MM.1S (cell line): ENCODE measurements at regions not wholly inside any gene's neighbourhood (a gene's known extent, or its start where the extent isn't known, plus 50 kb on each side); places are given as distances from the start of the nearest gene placed in this dataset.

Source experiments
- DNase-seq: peaks from one replicate; pipeline ENCODE4 v3.0.0-alpha.2; 2015
- H2AFZ ChIP-seq: fragments of 300-600 bp; sonication (generic); 2 replicates; pipeline ENCODE4 v1.6.0; 2016; ENCODE audit warnings: antibody characterized with exemption, low read length
- H3F3A ChIP-seq: fragments of 300-600 bp; sonication (generic); 2 replicates; pipeline ENCODE4 v1.6.1; 2016; ENCODE audit warnings: mild to moderate bottlenecking, antibody characterized with exemption, low read length, moderate library complexity, mixed read lengths; ENCODE audit not compliant: insufficient read depth
- H3K27ac ChIP-seq: fragments of 300-600 bp; sonication (generic); 2 replicates; pipeline ENCODE4 v1.5.1; 2016; ENCODE audit warnings: mild to moderate bottlenecking, low read length
- H3K27me3 ChIP-seq: fragments of 300-600 bp; sonication (generic); replicated peaks from 2 replicates; pipeline ENCODE4 v1.6.0; 2016; ENCODE audit warnings: low read length; ENCODE audit not compliant: insufficient read depth
- H3K36me3 ChIP-seq: fragments of 300-600 bp; sonication (generic); replicated peaks from 2 replicates; pipeline ENCODE4 v1.6.1; 2016; ENCODE audit warnings: mild to moderate bottlenecking, low read length, mixed read lengths; ENCODE audit not compliant: insufficient read depth
- H3K4me1 ChIP-seq: fragments of 300-600 bp; sonication (generic); 2 replicates; pipeline ENCODE4 v1.6.1; 2016; ENCODE audit warnings: low read length, mixed read lengths
- H3K4me2 ChIP-seq: fragments of 300-600 bp; sonication (generic); 2 replicates; pipeline ENCODE4 v1.6.0; 2016; ENCODE audit warnings: low read depth, low read length
- H3K4me3 ChIP-seq: fragments of 300-600 bp; sonication (generic); 2 replicates; pipeline ENCODE4 v1.5.1; 2016; ENCODE audit warnings: low read length, mixed read lengths
- H3K79me2 ChIP-seq: fragments of 300-600 bp; sonication (generic); 2 replicates; pipeline ENCODE4 v1.6.1; 2016; ENCODE audit warnings: mixed run types, low read length, mixed read lengths
- H3K9ac ChIP-seq: fragments of 300-600 bp; sonication (generic); 2 replicates; pipeline ENCODE4 v1.6.1; 2016; ENCODE audit warnings: low read length, mixed read lengths
- H3K9me2 ChIP-seq: fragments of 300-600 bp; sonication (generic); replicated peaks from 2 replicates; pipeline ENCODE4 v1.6.1; 2016; ENCODE audit warnings: mild to moderate bottlenecking, low read length, mixed read lengths; ENCODE audit not compliant: insufficient read depth
- H3K9me3 ChIP-seq: fragments of 300-600 bp; sonication (generic); replicated peaks from 2 replicates; pipeline ENCODE4 v1.6.1; 2016; ENCODE audit warnings: mild to moderate bottlenecking, low read length, mixed read lengths; ENCODE audit not compliant: insufficient read depth
- H4K20me1 ChIP-seq: fragments of 300-600 bp; sonication (generic); 2 replicates; pipeline ENCODE4 v1.6.1; 2016; ENCODE audit warnings: mild to moderate bottlenecking, low read length, moderate library complexity, mixed read lengths; ENCODE audit not compliant: insufficient read depth
- CTCF ChIP-seq: fragments of 300-600 bp; sonication (generic); IDR thresholded peaks from 2 replicates; pipeline ENCODE4 v1.5.1; 2016; ENCODE audit warnings: antibody characterized with exemption, low read length, mixed read lengths
- EZH2 ChIP-seq: fragments of 300-600 bp; sonication (generic); optimal IDR thresholded peaks from 2 replicates; pipeline ENCODE3; 2017; ENCODE audit warnings: low read depth, mild to moderate bottlenecking, antibody characterized with exemption, low read length, mixed read lengths
- EZH2phosphoT487 ChIP-seq: fragments of 300-600 bp; sonication (generic); IDR thresholded peaks from 2 replicates; pipeline ENCODE4 v1.6.1; 2018; ENCODE audit warnings: antibody characterized with exemption, low read length

- DNase-seq: no peak
Measured at GRCh38 chr16:55955845-55956244, 80.7 kb upstream of the CES5A start.

DNA sequence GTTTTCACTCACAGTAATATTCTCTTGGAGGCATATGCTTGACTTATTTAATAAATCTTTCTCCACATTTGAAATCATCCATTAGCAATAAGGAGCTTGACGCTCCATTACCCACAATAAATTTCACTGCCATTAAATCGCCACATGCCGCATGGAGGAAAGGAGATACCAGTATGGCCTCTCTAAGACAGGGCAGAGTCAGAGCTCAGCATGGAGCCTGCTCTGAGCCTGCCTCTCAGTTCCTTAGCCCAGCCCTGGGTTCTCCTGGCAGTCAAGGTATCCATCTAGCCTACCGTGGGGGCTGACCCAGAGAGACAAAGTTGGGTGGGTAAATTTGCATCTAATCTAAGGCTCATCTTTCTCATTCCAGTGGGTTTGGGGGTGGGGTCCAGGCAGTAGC, 80.3 kb upstream of the CES5A start:
- Histone ChIP-seq H3K36me3 (no peaks in the 10 kb centered on the region), H3K4me3 (no peak overlapping the region), H3K27me3 (no peaks in the 10 kb centered on the region), H3F3A (no peaks in the 10 kb centered on the region), H3K79me2 (no peaks in the 10 kb centered on the region), H3K9ac (no peak overlapping the region), H3K27ac (no peak overlapping the region), H3K4me2 (no peak overlapping the region), H3K9me2 (no peaks in the 10 kb centered on the region), H3K4me1 (no peaks in the 10 kb centered on the region), H4K20me1 (no peaks in the 10 kb centered on the region), H2AFZ (no peak overlapping the region), H3K9me3 (no peaks in the 10 kb centered on the region)
- no peak for DNase-seq
- TF ChIP-seq CTCF: no peak
- no peak for TF ChIP-seq EZH2
- no peak for TF ChIP-seq EZH2phosphoT487

More at GRCh38 chr16:55955845-55956244, 80.7 kb upstream of the CES5A start:
- no peaks in the 10 kb centered on the region for H3K27me3 ChIP-seq
- H3K36me3 ChIP-seq: no peaks in the 10 kb centered on the region
- H3K27ac ChIP-seq: no peak overlapping the region
- H3K9me2 ChIP-seq: no peaks in the 10 kb centered on the region
- no peaks in the 10 kb centered on the region for H3F3A ChIP-seq
- H2AFZ ChIP-seq: no peak overlapping the region
- no peaks in the 10 kb centered on the region for H3K79me2 ChIP-seq
- TF ChIP-seq CTCF: no peak
- no peak for TF ChIP-seq EZH2
- no peak for TF ChIP-seq EZH2phosphoT487
- H4K20me1 ChIP-seq: no peaks in the 10 kb centered on the region
- no peaks in the 10 kb centered on the region for H3K4me1 ChIP-seq
- H3K4me3 ChIP-seq: no peak overlapping the region
- no peak overlapping the region for H3K9ac ChIP-seq
- no peak overlapping the region for H3K4me2 ChIP-seq
- no peaks in the 10 kb centered on the region for H3K9me3 ChIP-seq

DNA sequence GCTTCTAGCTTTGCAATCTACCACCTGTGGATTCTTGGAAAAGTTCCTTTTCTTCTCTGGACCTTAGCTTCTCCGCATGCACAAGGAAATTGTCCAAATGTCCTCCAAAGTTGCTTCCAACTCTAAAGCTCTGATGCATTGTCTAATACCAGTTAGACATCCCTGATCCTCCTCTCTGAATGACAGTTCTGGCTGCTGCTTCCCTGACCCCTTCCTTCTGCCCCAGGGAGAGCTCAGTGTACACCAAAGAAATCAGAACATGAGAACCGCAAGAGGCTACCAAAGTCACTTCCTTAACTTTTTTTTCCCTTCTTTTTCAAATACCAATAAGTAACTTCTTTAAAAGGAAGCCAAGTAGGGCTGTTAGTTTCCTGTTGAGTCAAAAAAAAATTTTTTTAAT, 79.7 kb upstream of the CES5A start:
- Histone ChIP-seq H4K20me1 (no peaks in the 10 kb centered on the region), H3K4me1 (no peaks in the 10 kb centered on the region), H3K79me2 (no peaks in the 10 kb centered on the region), H3K4me2 (no peak overlapping the region), H3K27me3 (no peaks in the 10 kb centered on the region), H3F3A (no peaks in the 10 kb centered on the region), H3K9me2 (no peaks in the 10 kb centered on the region), H2AFZ (no peak overlapping the region), H3K27ac (no peak overlapping the region), H3K9me3 (no peaks in the 10 kb centered on the region), H3K4me3 (no peak overlapping the region), H3K9ac (no peak overlapping the region), H3K36me3 (no peaks in the 10 kb centered on the region)
- TF ChIP-seq EZH2 (no peak), CTCF (no peak), EZH2phosphoT487 (no peak)
- DNase-seq: no peak
